ENCODE measurements at regions not wholly inside any gene's neighbourhood (a gene's known extent, or its start where the extent isn't known, plus 50 kb on each side); places are given as distances from the start of the nearest gene placed in this dataset.

DNA sequence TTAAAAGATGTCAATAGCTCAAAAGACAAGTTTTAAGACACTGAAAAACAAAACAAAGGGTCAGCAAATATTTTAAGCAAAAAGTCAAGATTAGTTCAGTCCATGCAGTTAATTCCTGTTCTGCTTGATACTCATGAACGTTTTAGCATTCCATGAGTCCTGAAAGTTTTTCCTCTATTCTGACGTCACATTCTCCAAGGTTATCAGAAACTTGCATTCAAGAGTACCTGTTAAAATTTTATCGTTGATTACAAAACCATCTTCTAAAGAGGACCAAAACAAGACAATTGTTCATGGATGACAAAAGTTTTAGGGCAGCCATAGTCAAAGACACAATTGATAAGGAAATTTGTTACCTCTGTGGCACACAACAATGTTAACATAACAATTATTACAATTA is 52.5 kb upstream of the VOPP1 start:
- DNase-seq (ENCODE audit: low read depth): no peak

DNA sequence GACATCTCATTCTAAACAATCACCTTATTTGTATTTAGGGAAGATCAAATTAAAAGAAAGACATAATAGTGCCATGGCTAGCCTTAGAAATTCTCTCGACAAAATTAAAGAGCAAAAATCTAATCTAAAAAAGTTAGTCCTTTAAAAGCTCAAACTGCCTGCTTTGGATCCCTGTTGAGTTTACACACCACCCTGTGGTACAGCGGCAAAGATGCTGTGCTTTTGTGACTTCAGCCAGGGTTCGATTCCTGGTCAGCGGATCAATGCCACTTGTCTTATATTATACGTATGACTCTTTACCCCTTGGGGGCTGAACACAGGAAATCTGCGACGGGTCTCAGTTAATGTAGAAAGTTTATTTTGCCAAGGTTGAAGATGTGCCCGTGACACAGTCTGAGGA is 51.3 kb upstream of the VOPP1 start:
- no peak for DNase-seq (ENCODE audit: low read depth)

DNA sequence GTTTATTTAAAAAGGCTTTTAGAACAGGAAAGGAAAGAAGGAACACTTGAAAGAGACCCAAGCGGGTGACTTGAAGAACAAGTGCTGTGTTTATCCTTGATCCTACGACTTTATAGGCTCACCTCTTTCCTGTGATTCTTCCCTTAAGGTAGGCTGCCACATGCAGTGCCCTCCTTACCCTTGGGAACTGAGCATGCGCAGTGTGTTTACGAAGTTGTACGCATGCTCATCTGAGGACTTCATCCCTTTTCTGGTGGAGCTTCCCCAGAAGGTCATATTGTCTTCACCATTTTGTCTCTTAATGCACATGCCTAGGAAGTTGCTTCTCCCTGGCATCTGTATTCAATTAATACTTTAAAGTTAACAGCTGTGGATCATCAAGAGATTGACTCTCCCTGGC is 49.9 kb upstream of the VOPP1 start:
- no peak for DNase-seq (ENCODE audit: low read depth)

Data from EH (cell line).